Tongue (tissue), 1 donor: ENCODE measurements at regions not wholly inside any gene's neighbourhood (a gene's known extent, or its start where the extent isn't known, plus 50 kb on each side); places are given as distances from the start of the nearest gene placed in this dataset.
A peak's percentile ranks its signal among the peaks of the same experiment; 100 is the strongest.

Experiments
- DNase-seq: peaks from one replicate; pipeline ENCODE4 v3.0.0-alpha.2; 2015

GRCh38 chrX:121102101-121102500, 54.7 kb downstream of the GLUD2 start:
- no peak for DNase-seq

GRCh38 chrX:121103381-121103780, 56.0 kb downstream of the GLUD2 start:
- DNase-seq: peak; percentile 3

GRCh38 chrX:121106484-121107235, 59.2 kb downstream of the GLUD2 start:
- DNase-seq: no peak

GRCh38 chrX:121109986-121110385, 62.6 kb downstream of the GLUD2 start:
- no peak for DNase-seq

GRCh38 chrX:121110536-121110935, 63.1 kb downstream of the GLUD2 start:
- DNase-seq: no peak

GRCh38 chrX:121114691-121115090, 67.3 kb downstream of the GLUD2 start:
- DNase-seq: peak; percentile 1

GRCh38 chrX:121120690-121121605, 73.5 kb downstream of the GLUD2 start:
- no peak for DNase-seq

- DNase-seq: no peak
These were observed 74.9 kb downstream of the GLUD2 start for GRCh38 chrX:121122332-121122731.

- DNase-seq: peak; percentile 1
These were observed 81.8 kb downstream of the GLUD2 start for GRCh38 chrX:121128925-121129877.

GRCh38 chrX:121132675-121133074, 85.3 kb downstream of the GLUD2 start:
- DNase-seq: no peak

GRCh38 chrX:121135488-121136207, 88.2 kb downstream of the GLUD2 start:
- DNase-seq: no peak

GRCh38 chrX:121146059-121146628, 98.7 kb downstream of the GLUD2 start:
- no peak for DNase-seq

- peak; percentile 0 for DNase-seq
These were observed 102.8 kb downstream of the GLUD2 start for GRCh38 chrX:121150217-121150616.

- no peak for DNase-seq
These were observed 103.9 kb downstream of the GLUD2 start for GRCh38 chrX:121151293-121151692.

GRCh38 chrX:121154858-121155404, 107.5 kb downstream of the GLUD2 start:
- no peak for DNase-seq

GRCh38 chrX:121160987-121161386, 113.6 kb downstream of the GLUD2 start:
- no peak for DNase-seq

- no peak for DNase-seq
These were observed 114.1 kb downstream of the GLUD2 start for GRCh38 chrX:121161501-121161933.

GRCh38 chrX:121163443-121163842, 116.0 kb downstream of the GLUD2 start:
- no peak for DNase-seq

- DNase-seq: no peak
These were observed 118.5 kb downstream of the GLUD2 start for GRCh38 chrX:121165930-121166359.
